Natural killer cell (primary cell): ENCODE measurements at regions not wholly inside any gene's neighbourhood (a gene's known extent, or its start where the extent isn't known, plus 50 kb on each side); places are given as distances from the start of the nearest gene placed in this dataset.

ENCODE experiments used
- ATAC-seq, 3 donors: fragments of 150-1000 bp in 2 of 3; fragments of 200-7000 bp in 1 of 3; cut with Tn5 transposase; 1 replicate in 1 of 3; 2 replicates in 2 of 3; pipeline ENCODE4 v1.10.0; 2021; ENCODE audit warnings: mild to moderate bottlenecking in 2 of 3, moderate library complexity in 2 of 3
- DNase-seq, 2 donors: peaks; one replicate each; pipeline versions ENCODE4 v3.0.0 to v3.0.0-alpha.2; 2013 to 2021; ENCODE audit warnings: mixed read lengths in 1 of 2
- H3K27ac ChIP-seq: one replicate; pipeline ENCODE4 v1.5.1; 2013; ENCODE audit warnings: mild to moderate bottlenecking, low read length
- H3K27me3 ChIP-seq: one replicate; pipeline ENCODE4 v1.6.1; 2013; ENCODE audit warnings: low read length; ENCODE audit not compliant: control insufficient read depth, insufficient read depth
- H3K36me3 ChIP-seq: one replicate; pipeline ENCODE4 v1.6.1; 2013; ENCODE audit warnings: low read length; ENCODE audit not compliant: control insufficient read depth, insufficient read depth
- H3K4me1 ChIP-seq: one replicate; pipeline ENCODE4 v1.6.1; 2013; ENCODE audit warnings: low read length; ENCODE audit not compliant: control insufficient read depth, insufficient read depth
- H3K4me3 ChIP-seq: one replicate; pipeline ENCODE4 v1.5.1; 2013; ENCODE audit warnings: low read length
- H3K9me3 ChIP-seq: one replicate; pipeline ENCODE4 v1.6.1; 2013; ENCODE audit warnings: low read length; ENCODE audit not compliant: control insufficient read depth, insufficient read depth
- H3K27ac Mint-ChIP-seq, 2 donors: one replicate each; pipeline ENCODE4 v1.8.0; 2022; ENCODE audit warnings: mild to moderate bottlenecking in 2 of 2, mixed read lengths in 2 of 2, moderate library complexity in 1 of 2
- H3K27me3 Mint-ChIP-seq, 2 donors: one replicate each; pipeline ENCODE4 v1.8.0; 2022; ENCODE audit warnings: low read depth in 2 of 2, mixed read lengths in 2 of 2
- H3K36me3 Mint-ChIP-seq: one replicate; pipeline ENCODE4 v1.8.0; 2022; ENCODE audit warnings: mixed read lengths
- H3K4me1 Mint-ChIP-seq, 2 donors: one replicate each; pipeline ENCODE4 v1.8.0; 2022; ENCODE audit warnings: mixed read lengths in 2 of 2
- H3K4me3 Mint-ChIP-seq: one replicate; pipeline ENCODE4 v1.8.0; 2022; ENCODE audit warnings: mild to moderate bottlenecking, moderate library complexity, mixed read lengths
- H3K9me3 Mint-ChIP-seq, 2 donors: one replicate each; pipeline ENCODE4 v1.8.0; 2022; ENCODE audit warnings: mixed read lengths in 2 of 2
- CTCF ChIP-seq: fragments of 200-600 bp; IDR thresholded peaks from one replicate; pipeline ENCODE4 v1.8.0; 2022; ENCODE audit warnings: antibody characterized with exemption
- WGBS: methylation state at CpG from one replicate; pipeline ENCODE4 v1.1.7; 2013; ENCODE audit warnings: missing lambda C conversion rate; ENCODE audit not compliant: insufficient coverage; 5-methylcytosine and 5-hydroxymethylcytosine counted together
- intact Hi-C: fragments of 100-400 bp; cut with micrococcal nuclease; formaldehyde crosslinking; loops from one replicate; pipeline ENCODE4 v1.14.2; 2022

DNA sequence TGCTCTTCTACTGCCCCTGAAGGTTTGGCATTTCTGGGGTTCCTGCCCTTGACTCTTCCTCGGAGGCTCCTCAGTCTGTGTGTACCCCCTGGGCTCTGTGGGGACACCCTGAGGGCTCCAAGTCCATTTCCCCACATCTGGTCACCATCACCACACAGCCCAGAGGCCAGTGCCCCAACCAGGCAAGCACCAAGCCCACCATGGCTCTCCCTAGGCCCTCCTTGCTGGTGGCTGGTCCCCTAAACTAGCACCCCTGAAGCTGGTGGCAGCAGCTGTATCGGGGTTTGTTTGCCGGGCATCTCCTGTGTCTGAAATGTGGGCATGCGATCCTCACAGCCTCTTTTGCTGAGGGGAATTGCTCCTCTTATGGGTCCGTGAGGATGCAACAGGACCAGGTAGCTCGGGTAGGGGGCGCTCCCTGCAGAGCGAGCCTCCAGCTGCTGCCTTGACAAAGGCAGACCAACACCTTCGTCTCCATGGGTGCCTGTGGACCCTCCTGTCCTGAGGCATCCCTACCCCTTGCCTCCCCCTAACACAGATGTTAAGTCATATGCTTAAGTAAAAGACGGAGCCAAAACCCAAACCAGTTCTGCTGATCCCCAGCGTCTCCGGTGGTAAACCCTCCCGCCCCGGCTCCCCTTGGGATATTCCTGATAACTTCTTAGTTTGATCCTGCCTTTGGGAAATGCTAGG lies 138.9 kb upstream of the IRX4 start:
- H3K4me1 Mint-ChIP-seq: no peaks in the 10 kb centered on the region
- 84% methylated on average over 14 of the region's 14 CpGs for WGBS
- ATAC-seq (no peak), DNase-seq (no peak)
- H3K27me3 Mint-ChIP-seq: peaks cover 7 to 11% of the 10 kb centered on the region in 2 donors
- TF ChIP-seq CTCF: no peak
- intact Hi-C loops: no loop called here
- no peak overlapping the region for H3K4me3 Mint-ChIP-seq
- Histone ChIP-seq H3K27me3 (no peaks in the 10 kb centered on the region), H3K9me3 (no peaks in the 10 kb centered on the region), H3K27ac (no peak overlapping the region), H3K4me1 (no peaks in the 10 kb centered on the region), H3K4me3 (no peak overlapping the region), H3K36me3 (no peaks in the 10 kb centered on the region)
- no peak overlapping the region for H3K27ac Mint-ChIP-seq
- H3K9me3 Mint-ChIP-seq: no peaks in the 10 kb centered on the region
- H3K36me3 Mint-ChIP-seq: no peaks in the 10 kb centered on the region

DNA sequence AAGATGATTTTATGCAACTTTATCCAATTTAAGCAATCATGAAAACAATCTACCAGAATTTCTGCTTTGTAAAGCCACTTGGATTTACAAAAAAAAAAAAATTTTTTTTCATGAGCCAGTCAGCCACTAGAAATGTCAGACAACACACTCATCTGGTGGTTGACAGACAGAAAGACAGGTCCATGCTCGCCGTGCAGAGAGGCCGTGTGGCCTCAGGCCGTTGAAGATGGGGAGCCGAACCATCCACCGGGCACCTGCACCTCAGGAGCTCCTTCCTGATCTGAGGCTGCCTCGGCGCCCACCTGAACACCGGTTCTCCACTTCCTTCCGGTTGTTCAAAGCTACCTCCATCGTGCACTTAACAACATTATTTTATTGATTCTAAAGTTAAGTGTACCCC lies 138.0 kb upstream of the IRX4 start:
- H3K4me1 Mint-ChIP-seq: no peaks in the 10 kb centered on the region
- Histone ChIP-seq H3K27me3 (no peaks in the 10 kb centered on the region), H3K36me3 (no peaks in the 10 kb centered on the region), H3K4me1 (no peaks in the 10 kb centered on the region), H3K27ac (no peak overlapping the region), H3K9me3 (no peaks in the 10 kb centered on the region), H3K4me3 (no peak overlapping the region)
- 86% methylated on average over 11 of the region's 11 CpGs for WGBS
- no peak overlapping the region for H3K27ac Mint-ChIP-seq
- ATAC-seq: no peak
- no peak overlapping the region for H3K4me3 Mint-ChIP-seq
- no peaks in the 10 kb centered on the region for H3K9me3 Mint-ChIP-seq
- no peaks in the 10 kb centered on the region for H3K36me3 Mint-ChIP-seq
- no peak for TF ChIP-seq CTCF
- intact Hi-C loops: no loop called here
- H3K27me3 Mint-ChIP-seq: peaks cover 7 to 11% of the 10 kb centered on the region in 2 donors
- no peak for DNase-seq

- no peaks in the 10 kb centered on the region for H3K9me3 Mint-ChIP-seq
- no peak overlapping the region for H3K27ac Mint-ChIP-seq
- 84% methylated on average over 9 of the region's 9 CpGs for WGBS
- TF ChIP-seq CTCF: no peak
- no peak overlapping the region for H3K27ac ChIP-seq
- H3K36me3 ChIP-seq: no peaks in the 10 kb centered on the region
- ATAC-seq (no peak), DNase-seq (no peak)
- no peaks in the 10 kb centered on the region for H3K9me3 ChIP-seq
- H3K4me3 Mint-ChIP-seq: no peak overlapping the region
- H3K36me3 Mint-ChIP-seq: no peaks in the 10 kb centered on the region
- H3K27me3 Mint-ChIP-seq: peaks cover 2 to 8% of the 10 kb centered on the region in 2 donors
- intact Hi-C loops: loop anchor here (10.0 kb wide), 1 partner anchor 285 kb away; no protein-coding TSS in a partner anchor
- no peaks in the 10 kb centered on the region for H3K27me3 ChIP-seq
- H3K4me1 ChIP-seq: no peaks in the 10 kb centered on the region
- H3K4me1 Mint-ChIP-seq: no peaks in the 10 kb centered on the region
- no peak overlapping the region for H3K4me3 ChIP-seq
Measured at GRCh38 chr5:2019716-2020115, 137.0 kb upstream of the IRX4 start.

- no peaks in the 10 kb centered on the region for H3K36me3 ChIP-seq
- WGBS: 83% methylated on average over 5 of the region's 6 CpGs
- Mint-ChIP-seq H3K36me3 (no peaks in the 10 kb centered on the region), H3K4me1 (no peaks in the 10 kb centered on the region), H3K27me3 (peaks cover 0 to 13% of the 10 kb centered on the region in 2 donors), H3K27ac (no peak overlapping the region), H3K9me3 (no peaks in the 10 kb centered on the region), H3K4me3 (no peak overlapping the region)
- no peaks in the 10 kb centered on the region for H3K27me3 ChIP-seq
- H3K4me3 ChIP-seq: no peak overlapping the region
- ATAC-seq (no peak), DNase-seq (no peak)
- no peak for TF ChIP-seq CTCF
- no peaks in the 10 kb centered on the region for H3K9me3 ChIP-seq
- intact Hi-C loops: loop anchor here (10.0 kb wide), 1 partner anchor 284 kb away; no protein-coding TSS in a partner anchor
- H3K27ac ChIP-seq: no peak overlapping the region
- H3K4me1 ChIP-seq: no peaks in the 10 kb centered on the region
Measured at GRCh38 chr5:2018390-2018724, 135.6 kb upstream of the IRX4 start.
